SKM-1 (cell line): ENCODE measurements at regions not wholly inside any gene's neighbourhood (a gene's known extent, or its start where the extent isn't known, plus 50 kb on each side); places are given as distances from the start of the nearest gene placed in this dataset.
"Not testable (repeated sequence)": the region's sequence is repeated elsewhere in the genome, so short reads cannot be mapped to it uniquely, and the experiment has no call there.

Source experiments
- DNase-seq: peaks from one replicate; lab custom pipeline; 2025; ENCODE audit not compliant: unreplicated experiment; lab: John Stamatoyannopoulos, UW

GRCh38 chr11:86749821-86750401 is 50.4 kb upstream of the PRSS23 start:
- no peak for DNase-seq

- no peak for DNase-seq
Measured at GRCh38 chr11:86749376-86749775, 51.0 kb upstream of the PRSS23 start.

DNA sequence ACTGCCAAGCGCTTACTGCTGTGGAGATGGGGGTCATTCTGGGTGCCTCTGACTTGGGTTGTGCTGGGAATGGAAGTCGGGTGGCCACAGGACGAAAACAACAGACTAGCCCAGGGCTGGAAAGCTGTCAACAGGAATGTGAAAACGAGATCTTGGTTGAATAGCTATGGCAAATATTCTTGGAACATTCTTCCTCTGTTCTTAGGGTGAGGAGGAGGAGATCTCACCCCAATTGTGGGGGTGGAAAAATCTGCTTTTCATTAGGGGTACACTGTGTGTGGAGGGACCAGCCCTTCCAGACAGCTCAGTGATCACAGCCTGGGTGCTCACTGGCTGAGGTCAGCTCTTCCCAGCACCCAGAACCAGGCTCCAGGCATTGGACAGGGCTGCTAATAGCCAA is 52.0 kb upstream of the PRSS23 start:
- no peak for DNase-seq

DNA sequence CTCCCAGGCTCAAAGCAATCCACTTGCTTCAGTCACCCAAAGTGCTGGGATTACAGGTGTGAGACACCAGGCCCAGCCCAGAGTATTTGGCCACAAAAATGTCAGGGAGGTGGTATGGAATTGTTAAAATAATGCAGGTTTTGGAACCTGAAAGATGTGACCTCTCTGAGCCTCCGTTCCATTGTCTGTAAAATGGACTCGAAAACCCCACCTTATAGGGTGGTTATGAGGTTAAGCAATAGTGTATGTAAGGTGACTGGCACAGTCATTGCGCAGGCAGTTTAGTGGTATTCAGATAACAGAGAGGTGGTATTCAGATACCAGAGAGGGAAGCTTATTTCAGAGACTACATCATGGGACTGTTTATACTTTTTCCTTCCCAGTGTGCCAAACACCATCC is 52.5 kb upstream of the PRSS23 start:
- no peak for DNase-seq

- DNase-seq, result no peak
Measured at GRCh38 chr11:86746514-86746913, 53.8 kb upstream of the PRSS23 start.

GRCh38 chr11:86745571-86745970 is 54.8 kb upstream of the PRSS23 start:
- no peak for DNase-seq

DNA sequence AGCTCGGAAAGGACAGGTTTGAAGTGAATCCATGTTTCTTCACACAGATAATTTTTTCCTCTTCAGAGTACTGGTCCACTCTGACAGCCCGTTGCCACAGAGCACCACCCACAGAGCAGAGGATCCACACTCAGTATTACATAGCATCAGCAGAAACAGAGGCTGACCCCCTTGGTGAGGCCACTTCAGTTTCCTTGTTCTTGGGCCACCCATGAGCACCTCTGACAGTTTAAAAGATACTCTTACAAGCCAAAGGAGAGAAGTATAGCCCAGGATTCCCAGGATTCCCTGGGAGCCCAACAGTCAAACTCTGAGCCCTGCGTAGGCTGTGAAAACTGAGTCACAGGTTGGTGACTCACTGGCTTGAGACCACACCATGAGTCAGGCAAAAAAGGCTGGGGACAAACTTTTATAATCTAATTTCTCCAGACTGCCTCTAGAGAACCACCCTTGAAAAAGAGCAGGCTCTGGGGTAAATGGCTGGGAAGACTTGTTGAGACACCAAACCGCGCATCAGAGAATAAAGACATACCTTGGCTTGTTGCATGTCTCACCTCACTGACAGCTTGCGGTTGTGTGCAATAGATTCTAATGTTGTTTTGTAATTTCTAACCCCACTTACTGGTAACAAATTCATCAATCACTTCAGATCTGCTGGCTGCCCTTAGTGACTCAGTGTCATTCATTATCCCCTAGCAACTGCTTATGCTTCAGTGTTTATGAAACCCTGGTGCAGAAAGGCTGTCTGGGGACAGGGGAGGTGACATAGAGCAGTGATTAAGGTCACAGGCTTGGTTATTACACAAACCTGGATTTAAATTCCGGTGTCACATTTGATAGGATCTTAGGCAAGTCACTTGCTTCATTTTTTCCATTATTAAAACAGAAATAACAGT is 56.9 kb upstream of the PRSS23 start:
- no peak for DNase-seq

DNA sequence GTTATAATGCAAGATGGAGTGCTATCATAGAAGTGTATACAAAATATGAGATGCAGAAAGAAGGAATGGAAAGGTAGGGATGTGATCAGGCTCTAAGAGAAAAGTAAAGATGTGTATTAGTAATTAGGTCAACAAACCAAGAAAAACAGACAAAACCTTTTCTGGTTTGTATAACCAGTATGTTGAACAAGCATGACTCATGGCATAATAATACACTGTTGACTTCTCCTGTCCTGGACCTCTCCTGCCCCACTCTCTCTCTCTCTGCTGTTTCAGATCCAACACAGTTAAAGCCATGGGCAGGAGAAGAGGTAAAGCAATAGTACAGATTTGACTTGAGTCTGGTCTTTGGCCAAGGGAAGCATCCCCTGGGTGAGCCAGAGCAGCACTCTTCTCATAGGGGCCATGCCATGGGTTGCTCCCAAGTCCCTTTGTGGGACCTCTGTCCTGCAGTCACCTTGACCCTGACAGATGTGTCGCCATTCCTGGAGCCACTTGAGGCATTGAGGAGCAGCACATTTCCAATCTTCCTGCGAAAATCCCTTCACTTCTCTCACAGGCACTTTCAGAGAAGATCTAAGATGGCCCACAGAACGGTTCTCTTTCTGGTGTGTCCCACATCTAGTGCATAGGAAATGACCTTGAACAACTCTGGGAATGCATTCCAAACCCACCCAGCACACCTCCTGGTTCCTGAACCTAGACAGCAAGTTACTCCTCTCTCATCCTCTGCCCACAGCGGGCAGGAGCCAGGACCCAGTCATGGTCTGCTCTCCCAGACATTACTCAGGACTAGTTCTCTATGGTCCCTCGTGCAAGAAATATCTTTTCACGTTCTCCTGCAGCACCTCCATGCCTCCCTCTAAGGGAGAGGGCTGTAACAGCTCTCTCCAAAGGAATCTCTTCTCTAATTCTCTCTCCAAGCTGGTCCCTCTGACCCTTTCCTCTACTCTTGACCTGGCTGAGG is 58.2 kb upstream of the PRSS23 start:
- DNase-seq, result no peak

GRCh38 chr11:86741484-86741835 is 58.9 kb upstream of the PRSS23 start:
- DNase-seq, result no peak

GRCh38 chr11:86740628-86741483 is 59.5 kb upstream of the PRSS23 start:
- DNase-seq, result peak; percentile 38

GRCh38 chr11:86738568-86738967 is 61.8 kb upstream of the PRSS23 start:
- no peak for DNase-seq

DNA sequence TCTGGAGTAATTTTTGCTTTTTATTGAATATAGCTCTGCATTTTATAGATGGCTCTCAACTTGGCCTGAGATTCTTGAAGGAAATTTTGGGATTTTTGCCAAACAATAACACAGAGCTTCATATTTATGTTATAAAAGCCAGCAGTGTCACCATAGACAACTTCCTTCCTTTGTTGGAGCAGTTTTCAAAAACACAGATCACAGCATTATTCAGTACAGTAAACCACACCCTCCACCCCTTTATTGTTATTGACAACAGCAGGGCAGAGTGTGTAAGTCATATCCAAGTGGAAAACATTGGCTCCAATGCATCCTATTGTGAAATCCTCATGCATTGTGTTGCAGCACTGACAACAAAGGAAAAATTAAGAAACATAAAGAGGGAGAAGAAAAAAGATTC is 62.6 kb upstream of the PRSS23 start:
- DNase-seq, result no peak

DNA sequence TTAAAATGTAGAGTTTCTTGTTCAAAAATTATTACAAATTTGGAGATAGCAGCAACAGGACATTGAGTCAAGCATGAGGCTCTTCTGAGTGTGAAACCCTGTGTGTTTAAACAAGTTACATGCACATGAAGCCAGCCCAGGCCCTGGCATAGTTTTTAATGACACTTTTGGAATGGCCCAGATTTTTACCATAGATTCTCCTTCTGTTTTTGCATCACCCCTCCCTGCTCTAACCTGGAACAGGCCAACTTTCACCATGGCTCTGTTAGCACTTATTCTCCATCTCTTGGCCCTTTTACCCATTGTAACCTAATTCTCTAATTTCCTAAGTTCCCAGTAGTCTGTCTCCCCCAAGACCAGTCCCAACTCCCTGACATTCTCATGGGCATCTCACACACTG is 63.1 kb upstream of the PRSS23 start:
- no peak for DNase-seq

DNA sequence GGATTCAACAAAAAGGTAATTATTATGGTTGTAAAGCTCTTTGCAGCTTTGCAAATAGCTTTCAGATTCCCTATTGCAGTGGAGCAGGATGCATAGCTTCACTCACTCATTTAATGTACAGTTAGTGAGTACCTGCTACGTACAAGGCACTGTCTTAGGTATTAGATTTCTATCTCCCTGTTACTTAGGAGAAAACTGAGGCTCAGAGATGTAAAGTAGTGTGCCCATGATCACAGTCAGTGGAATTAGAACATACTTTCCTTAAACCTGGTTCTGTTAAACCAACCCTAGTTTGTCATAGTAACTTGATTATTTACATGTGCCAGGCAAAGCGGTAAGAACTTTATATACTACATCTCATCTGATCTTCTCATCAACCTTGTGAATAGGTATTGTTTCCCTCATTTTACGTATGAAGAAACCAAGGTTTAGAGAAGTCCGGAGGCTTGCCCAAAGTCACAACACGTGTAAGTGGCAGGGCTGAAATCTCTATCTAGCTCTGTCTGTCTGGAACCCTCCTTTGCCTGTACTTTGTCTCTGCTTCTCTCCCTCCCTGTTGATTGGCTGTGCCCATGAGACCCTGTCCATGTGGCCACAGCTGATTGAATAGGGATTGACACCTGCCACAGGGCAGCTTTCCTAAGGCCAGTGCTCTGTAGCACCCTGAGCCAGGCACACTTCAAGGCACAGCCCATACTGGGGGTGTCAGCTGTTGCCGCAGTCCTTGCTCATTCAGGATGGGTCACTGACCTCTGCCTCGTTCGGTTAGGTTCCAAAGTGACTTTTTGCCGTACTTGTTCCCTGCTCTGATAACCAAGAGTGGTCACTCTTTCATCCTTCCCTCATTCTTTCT is 63.8 kb upstream of the PRSS23 start:
- no peak for DNase-seq

DNA sequence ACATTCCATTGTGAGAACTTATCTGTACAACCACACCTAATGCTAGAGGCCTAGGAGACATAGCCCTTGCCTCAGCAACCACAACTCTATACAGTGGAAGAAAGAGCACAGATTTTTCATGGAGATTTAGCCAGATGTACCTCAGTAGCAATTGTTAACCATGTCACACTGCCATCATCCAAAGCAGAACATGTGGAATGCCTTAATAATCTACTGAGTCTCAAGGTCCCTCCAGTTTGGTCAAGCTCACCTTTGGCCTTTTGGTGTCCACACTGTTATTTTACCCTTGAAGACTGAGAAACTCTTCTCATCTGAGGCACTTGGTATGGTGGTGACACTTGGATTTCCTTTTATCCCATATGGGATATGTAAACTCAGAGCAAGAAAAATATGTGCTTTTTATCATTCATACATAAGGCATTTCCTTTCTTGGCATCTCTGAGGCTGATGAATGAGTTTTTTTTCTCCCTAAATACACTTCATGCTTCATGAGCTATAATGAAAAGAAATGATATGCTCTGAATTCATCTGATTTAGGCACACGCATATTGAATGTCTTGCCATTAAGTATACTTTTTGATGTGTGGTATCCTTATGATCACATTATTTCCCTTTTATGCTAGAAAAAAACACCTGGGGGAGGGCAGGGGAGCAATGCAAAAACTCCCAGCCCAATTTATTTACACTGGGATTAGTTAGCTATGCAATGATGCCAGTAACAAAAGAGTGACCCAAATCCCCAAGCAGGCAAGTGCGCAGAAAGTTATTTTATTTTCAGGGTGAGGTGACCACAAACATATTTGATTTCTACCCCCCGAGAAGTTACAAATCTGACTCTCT is 63.3 kb upstream of the ME3 start:
- no peak for DNase-seq

DNA sequence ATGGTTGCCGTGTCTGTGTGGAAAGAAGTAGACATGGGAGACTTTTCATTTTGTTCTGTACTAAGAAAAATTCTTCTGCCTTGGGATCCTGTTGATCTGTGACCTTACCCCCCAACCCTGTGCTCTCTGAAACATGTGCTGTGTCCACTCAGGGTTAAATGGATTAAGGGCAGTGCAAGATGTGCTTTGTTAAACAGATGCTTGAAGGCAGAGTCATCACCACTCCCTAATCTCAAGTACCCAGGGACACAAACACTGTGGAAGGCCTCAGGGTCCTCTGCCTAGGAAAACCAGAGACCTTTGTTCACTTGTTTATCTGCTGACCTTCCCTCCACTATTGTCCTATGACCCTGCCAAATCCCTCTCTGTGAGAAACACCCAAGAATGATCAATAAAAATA is 60.3 kb upstream of the ME3 start:
- DNase-seq, result not testable (repeated sequence)

DNA sequence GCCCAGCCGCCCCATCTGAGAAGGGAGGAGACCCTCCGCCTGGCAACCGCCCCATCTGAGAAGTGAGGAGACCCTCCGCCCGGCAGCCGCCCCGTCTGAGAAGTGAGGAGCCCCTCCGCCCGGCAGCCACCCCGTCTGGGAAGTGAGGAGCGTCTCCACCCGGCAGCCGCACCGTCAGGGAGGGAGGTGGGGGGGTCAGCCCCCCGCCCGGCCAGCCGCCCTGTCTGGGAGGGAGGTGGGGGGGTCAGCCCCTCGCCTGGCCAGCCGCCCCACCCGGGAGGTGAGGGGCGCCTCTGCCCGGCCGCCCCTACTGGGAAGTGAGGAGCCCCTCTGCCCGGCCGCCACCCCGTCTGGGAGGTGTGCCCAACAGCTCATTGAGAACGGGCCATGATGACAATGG is 59.9 kb upstream of the ME3 start:
- DNase-seq, result not testable (repeated sequence)

DNA sequence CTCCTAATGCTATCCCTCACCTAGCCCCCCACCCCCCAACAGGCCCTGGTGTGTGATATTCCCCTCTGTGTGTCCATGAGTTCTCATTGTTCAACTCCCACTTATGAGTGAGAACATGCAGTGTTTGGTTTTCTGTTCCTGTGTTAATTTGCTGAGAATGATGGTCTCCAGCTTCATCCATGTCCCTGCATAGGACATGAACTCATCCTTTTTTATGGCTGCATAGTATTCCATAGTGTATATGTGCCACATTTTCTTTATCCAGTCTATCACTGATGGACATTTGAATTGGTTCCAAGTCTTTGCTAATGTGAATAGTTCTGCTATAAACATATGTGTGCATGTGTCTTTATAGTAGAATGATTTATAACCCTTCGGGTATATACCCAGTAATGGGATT is 57.2 kb upstream of the ME3 start:
- not testable (repeated sequence) for DNase-seq

DNA sequence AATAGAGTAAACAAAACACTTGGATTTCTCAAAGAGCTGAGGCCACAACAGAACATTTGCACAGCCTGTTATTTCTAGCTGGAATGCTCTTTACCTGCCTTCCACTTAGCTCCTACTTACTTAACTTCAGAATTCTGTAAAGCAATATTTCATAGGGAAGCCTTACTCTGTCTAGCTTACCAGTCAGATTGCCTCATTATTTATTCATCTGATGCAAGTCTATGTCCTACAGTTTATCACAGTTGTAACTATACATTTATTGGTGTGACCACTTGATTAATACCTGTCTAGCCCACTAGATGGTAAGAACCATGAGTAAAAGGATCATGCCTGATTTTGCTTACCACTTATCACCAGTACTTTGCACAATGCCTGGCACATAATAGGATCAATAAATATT is 56.1 kb upstream of the ME3 start:
- no peak for DNase-seq
